ENCODE measurements at regions not wholly inside any gene's neighbourhood (a gene's known extent, or its start where the extent isn't known, plus 50 kb on each side); places are given as distances from the start of the nearest gene placed in this dataset.

DNA sequence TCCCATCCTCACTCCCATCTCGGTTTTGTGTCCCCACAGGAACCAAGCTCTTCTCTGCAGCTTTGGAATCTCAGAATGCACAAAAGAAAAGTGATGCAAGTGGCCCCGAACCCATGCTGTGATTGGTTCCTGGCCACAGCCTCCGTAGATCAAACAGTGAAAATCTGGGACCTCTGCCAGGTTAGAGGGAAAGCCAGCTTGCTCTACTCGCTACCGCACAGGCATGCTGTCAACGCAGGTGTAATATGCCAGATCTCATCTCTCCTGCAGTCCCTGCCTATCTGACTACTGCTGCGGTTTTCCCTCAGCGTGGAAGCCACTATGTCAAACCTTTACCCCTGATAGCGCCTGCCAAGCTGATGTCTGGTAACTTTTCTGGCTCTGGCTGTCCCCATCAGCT, 200.5 kb upstream of the LRRC4C start:
- H3K4me1 ChIP-seq (ENCODE audit: control insufficient read depth, extremely low read depth, insufficient read depth, low read length): no peaks in the 10 kb centered on the region
- no peak overlapping the region for H2AFZ ChIP-seq (ENCODE audit: low read depth, low read length)
- DNase-seq (ENCODE audit: low read depth, low spot score) (no peak), FAIRE-seq (no peak)
- TF ChIP-seq JUN (IDR thresholded peaks at IDR 0.05; ENCODE audit: borderline replicate concordance, insufficient read depth, insufficient read length, low read depth) (no peak), POLR2A (IDR thresholded peaks at IDR 0.05; ENCODE audit: low read depth, low read length) (no peak), POLR2AphosphoS5 (IDR thresholded peaks at IDR 0.05; ENCODE audit: insufficient read depth, low read depth, low read length) (no peak), FOS (IDR thresholded peaks at IDR 0.05; ENCODE audit: borderline replicate concordance, insufficient read depth, low read length) (no peak), GATA2 (IDR thresholded peaks at IDR 0.05; ENCODE audit: insufficient read depth, insufficient read length, low read depth, low read length) (no peak), EZH2 (IDR thresholded peaks at IDR 0.05; ENCODE audit: borderline replicate concordance, low read depth, low read length, severe bottlenecking) (no peak), MYC (IDR thresholded peaks at IDR 0.05; ENCODE audit: low read depth, low read length) (no peak)
- TF ChIP-seq, protein P1, sequence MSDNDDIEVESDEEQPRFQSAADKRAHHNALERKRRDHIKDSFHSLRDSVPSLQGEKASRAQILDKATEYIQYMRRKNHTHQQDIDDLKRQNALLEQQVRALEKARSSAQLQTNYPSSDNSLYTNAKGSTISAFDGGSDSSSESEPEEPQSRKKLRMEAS (IDR thresholded peaks at IDR 0.05; ENCODE audit: insufficient read depth, insufficient read length): no peak
- TF ChIP-seq, protein P2, sequence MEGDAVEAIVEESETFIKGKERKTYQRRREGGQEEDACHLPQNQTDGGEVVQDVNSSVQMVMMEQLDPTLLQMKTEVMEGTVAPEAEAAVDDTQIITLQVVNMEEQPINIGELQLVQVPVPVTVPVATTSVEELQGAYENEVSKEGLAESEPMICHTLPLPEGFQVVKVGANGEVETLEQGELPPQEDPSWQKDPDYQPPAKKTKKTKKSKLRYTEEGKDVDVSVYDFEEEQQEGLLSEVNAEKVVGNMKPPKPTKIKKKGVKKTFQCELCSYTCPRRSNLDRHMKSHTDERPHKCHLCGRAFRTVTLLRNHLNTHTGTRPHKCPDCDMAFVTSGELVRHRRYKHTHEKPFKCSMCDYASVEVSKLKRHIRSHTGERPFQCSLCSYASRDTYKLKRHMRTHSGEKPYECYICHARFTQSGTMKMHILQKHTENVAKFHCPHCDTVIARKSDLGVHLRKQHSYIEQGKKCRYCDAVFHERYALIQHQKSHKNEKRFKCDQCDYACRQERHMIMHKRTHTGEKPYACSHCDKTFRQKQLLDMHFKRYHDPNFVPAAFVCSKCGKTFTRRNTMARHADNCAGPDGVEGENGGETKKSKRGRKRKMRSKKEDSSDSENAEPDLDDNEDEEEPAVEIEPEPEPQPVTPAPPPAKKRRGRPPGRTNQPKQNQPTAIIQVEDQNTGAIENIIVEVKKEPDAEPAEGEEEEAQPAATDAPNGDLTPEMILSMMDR (IDR thresholded peaks at IDR 0.05; ENCODE audit: extremely low read depth in 1 of 2, insufficient read depth in 1 of 2, low read depth in 1 of 2, low read length in 2 of 2): no peak
- H3K4me2 ChIP-seq (ENCODE audit: insufficient read depth, low read length): no peak overlapping the region
- no peak overlapping the region for H3K4me3 ChIP-seq (replicated peaks in 1 of 3; ENCODE audit: insufficient read depth in 1 of 3, low read depth in 1 of 3, low read length in 3 of 3)
- H3K27me3 ChIP-seq (ENCODE audit: control insufficient read depth in 2 of 2, insufficient read depth in 2 of 2, low read length in 2 of 2): no peaks in the 10 kb centered on the region
- intact Hi-C loops (cut with micrococcal nuclease): no loop called here
- no peak overlapping the region for H3K27ac ChIP-seq (ENCODE audit: insufficient read depth, low read depth, low read length)
- BruUV-seq (replicated peaks): no TSS peak
- H4K20me1 ChIP-seq (replicated peaks; ENCODE audit: control insufficient read depth, extremely low read depth, insufficient read depth, low read length): no peaks in the 10 kb centered on the region
- no peaks in the 10 kb centered on the region for H3K36me3 ChIP-seq (ENCODE audit: control insufficient read depth in 2 of 2, extremely low read depth in 1 of 2, insufficient read depth in 2 of 2, low read length in 2 of 2)
- no peaks in the 10 kb centered on the region for H3K9me1 ChIP-seq (replicated peaks; ENCODE audit: control insufficient read depth, extremely low read depth, insufficient read depth, low read length)
- H3K9me3 ChIP-seq (replicated peaks; ENCODE audit: control insufficient read depth, insufficient read depth, low read length): peaks cover 5% of the 10 kb centered on the region
- no peaks in the 10 kb centered on the region for H3K79me2 ChIP-seq (ENCODE audit: control insufficient read depth, insufficient read depth, low read length)
- ChIA-PET POLR2A (no interaction called here), CTCF (no interaction called here)
- H3K9ac ChIP-seq (replicated peaks; ENCODE audit: extremely low read depth, insufficient read depth, low read length): no peak overlapping the region
- dilution Hi-C loops (cut with MboI; ENCODE audit: extremely low pct_ligation_motif_present, low sequenced_read_pairs): no loop called here

Data from endothelial cell of umbilical vein (primary cell).